Astrocyte (in vitro differentiated cells and primary cell): ENCODE measurements at regions not wholly inside any gene's neighbourhood (a gene's known extent, or its start where the extent isn't known, plus 50 kb on each side); places are given as distances from the start of the nearest gene placed in this dataset.

Experiments used
- DNase-seq: peaks from one replicate; pipeline ENCODE4 v3.0.0-alpha.2; 2010; ENCODE audit warnings: low read depth
- FAIRE-seq: peaks from 2 replicates; lab custom pipeline; 2011; peaks lifted over from hg19 to GRCh38; lab: Jason Lieb, UNC
- H2AFZ ChIP-seq: 2 replicates; pipeline ENCODE4 v1.6.0; 2012; ENCODE audit warnings: low read depth, low read length, inconsistent platforms
- H3K27ac ChIP-seq: 2 replicates; pipeline ENCODE4 v1.5.1; 2011; ENCODE audit warnings: low read depth, low read length, inconsistent platforms
- H3K27me3 ChIP-seq: 2 replicates; pipeline ENCODE4 v1.6.0; 2011; ENCODE audit warnings: low read length, inconsistent platforms; ENCODE audit not compliant: insufficient read depth
- H3K36me3 ChIP-seq: 2 replicates; pipeline ENCODE4 v1.5.1; 2011; ENCODE audit warnings: low read length, inconsistent platforms; ENCODE audit not compliant: insufficient read depth
- H3K4me1 ChIP-seq: 2 replicates; pipeline ENCODE4 v1.5.1; 2011; ENCODE audit warnings: low read length, inconsistent platforms; ENCODE audit not compliant: insufficient read depth
- H3K4me2 ChIP-seq: 2 replicates; pipeline ENCODE4 v1.6.0; 2012; ENCODE audit warnings: low read length, inconsistent platforms
- H3K4me3 ChIP-seq: 2 replicates; pipeline ENCODE4 v1.5.1; 2011; ENCODE audit warnings: low read depth, mild to moderate bottlenecking, low read length, inconsistent platforms; ENCODE audit not compliant: insufficient read depth
- H3K79me2 ChIP-seq: 2 replicates; pipeline ENCODE4 v1.6.0; 2012; ENCODE audit warnings: mild to moderate bottlenecking, low read length, inconsistent platforms; ENCODE audit not compliant: insufficient read depth
- H3K9ac ChIP-seq: 2 replicates; pipeline ENCODE4 v1.6.0; 2012; ENCODE audit warnings: mild to moderate bottlenecking, low read length, inconsistent platforms
- H3K9me3 ChIP-seq: 2 replicates; pipeline ENCODE4 v1.5.1; 2012; ENCODE audit warnings: low read depth, mild to moderate bottlenecking, low read length, inconsistent platforms; ENCODE audit not compliant: insufficient read depth
- H4K20me1 ChIP-seq: 2 replicates; pipeline ENCODE4 v1.6.0; 2012; ENCODE audit warnings: low read length, inconsistent platforms; ENCODE audit not compliant: insufficient read depth
- H3K27ac Mint-ChIP-seq: one replicate; pipeline ENCODE4 v1.8.0; 2021; ENCODE audit warnings: mild to moderate bottlenecking, mixed read lengths; ENCODE audit not compliant: unreplicated experiment
- H3K27me3 Mint-ChIP-seq: one replicate; pipeline ENCODE4 v1.8.0; 2021; ENCODE audit warnings: low read depth, mixed read lengths; ENCODE audit not compliant: unreplicated experiment
- H3K36me3 Mint-ChIP-seq: one replicate; pipeline ENCODE4 v1.8.0; 2021; ENCODE audit warnings: low read depth, mixed read lengths; ENCODE audit not compliant: unreplicated experiment
- H3K4me1 Mint-ChIP-seq: one replicate; pipeline ENCODE4 v1.8.0; 2021; ENCODE audit warnings: low read depth, mixed read lengths; ENCODE audit not compliant: unreplicated experiment
- H3K4me3 Mint-ChIP-seq: one replicate; pipeline ENCODE4 v1.8.0; 2021; ENCODE audit warnings: mild to moderate bottlenecking, moderate library complexity, mixed read lengths; ENCODE audit not compliant: unreplicated experiment
- H3K9me3 Mint-ChIP-seq: one replicate; pipeline ENCODE4 v1.8.0; 2021; ENCODE audit warnings: mild to moderate bottlenecking, mixed read lengths; ENCODE audit not compliant: unreplicated experiment
- CTCF ChIP-seq: IDR thresholded peaks from 2 replicates; pipeline ENCODE4 v1.5.1; 2011; ENCODE audit warnings: low read depth, mild to moderate bottlenecking, inconsistent platforms, low read length, moderate library complexity; ENCODE audit not compliant: insufficient read depth
- EZH2 ChIP-seq: IDR thresholded peaks from 2 replicates; pipeline ENCODE4 v1.6.1; 2012; ENCODE audit warnings: mild to moderate bottlenecking, low read length, inconsistent platforms; ENCODE audit not compliant: insufficient read depth

- Histone ChIP-seq H2AFZ (no peak overlapping the region), H3K27ac (no peak overlapping the region), H3K4me3 (no peak overlapping the region), H3K9me3 (no peaks in the 10 kb centered on the region), H3K36me3 (no peaks in the 10 kb centered on the region), H3K9ac (no peak overlapping the region), H3K4me1 (peaks cover 9% of the 10 kb centered on the region), H4K20me1 (no peaks in the 10 kb centered on the region), H3K27me3 (no peaks in the 10 kb centered on the region), H3K4me2 (no peak overlapping the region), H3K79me2 (peaks cover 12% of the 10 kb centered on the region)
- peaks cover 3% of the 10 kb centered on the region for H3K36me3 Mint-ChIP-seq
- DNase-seq (peak; percentile 45), FAIRE-seq (no peak)
- H3K27ac Mint-ChIP-seq: no peak overlapping the region
- TF ChIP-seq CTCF (no peak), EZH2 (no peak)
- peaks cover 1% of the 10 kb centered on the region for H3K27me3 Mint-ChIP-seq
- no peaks in the 10 kb centered on the region for H3K9me3 Mint-ChIP-seq
- peaks cover 10% of the 10 kb centered on the region for H3K4me1 Mint-ChIP-seq
- H3K4me3 Mint-ChIP-seq: peak overlapping the region; percentile 11
Measured at GRCh38 chr20:1775117-1775516, 117.5 kb upstream of the SIRPG start.

GRCh38 chr20:1774479-1774878, 116.9 kb upstream of the SIRPG start:
- H3K79me2 ChIP-seq: peaks cover 12% of the 10 kb centered on the region
- H3K27me3 ChIP-seq: no peaks in the 10 kb centered on the region
- FAIRE-seq: no peak
- no peak overlapping the region for H3K27ac Mint-ChIP-seq
- no peak overlapping the region for H3K9ac ChIP-seq
- no peaks in the 10 kb centered on the region for H3K9me3 Mint-ChIP-seq
- no peak overlapping the region for H3K27ac ChIP-seq
- no peaks in the 10 kb centered on the region for H4K20me1 ChIP-seq
- H3K36me3 Mint-ChIP-seq: peaks cover 3% of the 10 kb centered on the region
- no peak overlapping the region for H3K4me2 ChIP-seq
- H3K27me3 Mint-ChIP-seq: no peaks in the 10 kb centered on the region
- H3K4me1 ChIP-seq: peaks cover 9% of the 10 kb centered on the region
- H3K4me3 ChIP-seq: no peak overlapping the region
- DNase-seq: no peak
- TF ChIP-seq CTCF (no peak), EZH2 (no peak)
- H3K9me3 ChIP-seq: no peaks in the 10 kb centered on the region
- H3K4me1 Mint-ChIP-seq: peaks cover 9% of the 10 kb centered on the region
- H2AFZ ChIP-seq: no peak overlapping the region
- H3K36me3 ChIP-seq: no peaks in the 10 kb centered on the region
- no peak overlapping the region for H3K4me3 Mint-ChIP-seq

GRCh38 chr20:1773816-1774215, 116.2 kb upstream of the SIRPG start:
- Mint-ChIP-seq H3K4me3 (no peak overlapping the region), H3K27me3 (no peaks in the 10 kb centered on the region), H3K27ac (no peak overlapping the region), H3K36me3 (peaks cover 3% of the 10 kb centered on the region), H3K9me3 (no peaks in the 10 kb centered on the region), H3K4me1 (peaks cover 9% of the 10 kb centered on the region)
- TF ChIP-seq CTCF: no peak
- TF ChIP-seq EZH2: no peak
- Histone ChIP-seq H3K27ac (no peak overlapping the region), H3K27me3 (no peaks in the 10 kb centered on the region), H3K4me2 (no peak overlapping the region), H3K4me1 (peaks cover 9% of the 10 kb centered on the region), H3K79me2 (peaks cover 12% of the 10 kb centered on the region), H4K20me1 (no peaks in the 10 kb centered on the region), H3K9ac (no peak overlapping the region), H3K36me3 (no peaks in the 10 kb centered on the region), H3K4me3 (no peak overlapping the region), H2AFZ (no peak overlapping the region), H3K9me3 (no peaks in the 10 kb centered on the region)
- no peak for DNase-seq
- no peak for FAIRE-seq
